Lung (tissue), 11 donors: ENCODE measurements at regions not wholly inside any gene's neighbourhood (a gene's known extent, or its start where the extent isn't known, plus 50 kb on each side); places are given as distances from the start of the nearest gene placed in this dataset.

Experiments
- ATAC-seq: fragments of 200-7000 bp; cut with Tn5 transposase; one replicate; pipeline ENCODE4 v1.9.1; 2020; ENCODE audit warnings: moderate number of reproducible peaks; ENCODE audit not compliant: insufficient read depth, low FRiP score
- DNase-seq, 3 donors: peaks; one replicate each; pipeline ENCODE4 v3.0.0-alpha.2; 2013 to 2017
- H3K27ac ChIP-seq, 2 donors: one replicate each; pipeline ENCODE4 v1.5.1; 2013; ENCODE audit warnings: mild to moderate bottlenecking in 2 of 2, moderate library complexity in 2 of 2, control low read depth in 1 of 2, inconsistent platforms in 1 of 2, low read depth in 1 of 2, low read length in 1 of 2
- H3K27me3 ChIP-seq, 3 donors: one replicate each; pipeline ENCODE4 v1.5.1; 2013; ENCODE audit warnings: low read length in 2 of 3; ENCODE audit not compliant: control insufficient read depth in 3 of 3, insufficient read depth in 3 of 3
- H3K36me3 ChIP-seq, 4 donors: one replicate each; pipeline ENCODE4 v1.5.1; 2013; ENCODE audit warnings: low read length in 4 of 4, mild to moderate bottlenecking in 1 of 4, moderate library complexity in 1 of 4; ENCODE audit not compliant: control insufficient read depth in 4 of 4, insufficient read depth in 4 of 4
- H3K4me1 ChIP-seq, 5 donors: one replicate each; pipeline ENCODE4 v1.5.1; 2013; ENCODE audit warnings: low read length in 5 of 5, mild to moderate bottlenecking in 2 of 5, moderate library complexity in 1 of 5; ENCODE audit not compliant: control insufficient read depth in 5 of 5, insufficient read depth in 5 of 5
- H3K4me3 ChIP-seq: one replicate; pipeline ENCODE4 v1.5.1; 2013; ENCODE audit warnings: mild to moderate bottlenecking, control low read depth, moderate library complexity
- H3K9ac ChIP-seq, 2 donors: one replicate each; pipeline ENCODE4 v1.5.1; 2013; ENCODE audit warnings: low read length in 2 of 2, control low read depth in 1 of 2; ENCODE audit not compliant: insufficient read depth in 1 of 2
- H3K9me3 ChIP-seq, 4 donors: one replicate each; pipeline ENCODE4 v1.5.1; 2013; ENCODE audit warnings: low read length in 3 of 4, mild to moderate bottlenecking in 1 of 4, moderate library complexity in 1 of 4; ENCODE audit not compliant: control insufficient read depth in 4 of 4, insufficient read depth in 3 of 4
- WGBS, 2 donors: extraction: QIAGEN DNeasy Blood & Tissue Kit; methylation state at CpG; one replicate each; pipeline ENCODE4 v1.1.7; 2013; 5-methylcytosine and 5-hydroxymethylcytosine counted together
- TF ChIP-seq, protein P1 (sequence below): IDR thresholded peaks from 2 replicates; pipeline ENCODE4 v1.5.1; 2012; ENCODE audit warnings: mild to moderate bottlenecking; ENCODE audit errors: control extremely low read depth, extremely low read depth
- donor health status: control.
- donor health status: control.
- donor health status: Bipolar disorder and iron deficiency.
- donor health status: healthy.
- donor health status: DM: yes; HTN: yes; CAD: no.

DNA sequence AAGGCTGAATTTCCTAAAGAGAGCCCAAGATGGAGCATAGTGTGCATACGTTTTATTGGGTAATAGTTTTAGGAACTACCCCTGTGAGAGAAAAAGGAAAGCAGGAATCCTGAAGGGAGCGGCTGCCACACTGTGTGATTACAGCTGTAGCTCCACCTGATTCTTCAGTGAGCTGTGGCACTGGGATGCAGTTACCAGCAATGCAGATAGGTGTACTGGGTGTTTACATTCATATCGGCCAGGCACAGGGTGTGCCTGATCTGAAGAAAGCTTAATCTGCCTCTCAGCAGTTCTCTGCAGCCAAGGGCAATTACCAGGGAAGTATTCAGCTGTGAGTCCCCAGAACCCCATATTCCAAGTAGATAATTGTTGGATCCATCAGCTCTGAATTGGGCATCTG lies 1541.8 kb downstream of the EFNB2 start:
- no peak overlapping the region for H3K4me3 ChIP-seq
- H3K9me3 ChIP-seq, result no peaks in the 10 kb centered on the region
- no peak for ATAC-seq
- no peak overlapping the region for H3K27ac ChIP-seq
- TF ChIP-seq, protein P1, sequence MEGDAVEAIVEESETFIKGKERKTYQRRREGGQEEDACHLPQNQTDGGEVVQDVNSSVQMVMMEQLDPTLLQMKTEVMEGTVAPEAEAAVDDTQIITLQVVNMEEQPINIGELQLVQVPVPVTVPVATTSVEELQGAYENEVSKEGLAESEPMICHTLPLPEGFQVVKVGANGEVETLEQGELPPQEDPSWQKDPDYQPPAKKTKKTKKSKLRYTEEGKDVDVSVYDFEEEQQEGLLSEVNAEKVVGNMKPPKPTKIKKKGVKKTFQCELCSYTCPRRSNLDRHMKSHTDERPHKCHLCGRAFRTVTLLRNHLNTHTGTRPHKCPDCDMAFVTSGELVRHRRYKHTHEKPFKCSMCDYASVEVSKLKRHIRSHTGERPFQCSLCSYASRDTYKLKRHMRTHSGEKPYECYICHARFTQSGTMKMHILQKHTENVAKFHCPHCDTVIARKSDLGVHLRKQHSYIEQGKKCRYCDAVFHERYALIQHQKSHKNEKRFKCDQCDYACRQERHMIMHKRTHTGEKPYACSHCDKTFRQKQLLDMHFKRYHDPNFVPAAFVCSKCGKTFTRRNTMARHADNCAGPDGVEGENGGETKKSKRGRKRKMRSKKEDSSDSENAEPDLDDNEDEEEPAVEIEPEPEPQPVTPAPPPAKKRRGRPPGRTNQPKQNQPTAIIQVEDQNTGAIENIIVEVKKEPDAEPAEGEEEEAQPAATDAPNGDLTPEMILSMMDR, result no peak
- WGBS, 2 donors, result 82 to 88% methylated on average over 3 of the region's 3 CpGs
- H3K9ac ChIP-seq, result no peak overlapping the region
- peaks cover 0 to 6% (median 0%) of the 10 kb centered on the region in 5 donors for H3K4me1 ChIP-seq
- DNase-seq, result no peak
- no peaks in the 10 kb centered on the region for H3K27me3 ChIP-seq
- no peaks in the 10 kb centered on the region for H3K36me3 ChIP-seq

DNA sequence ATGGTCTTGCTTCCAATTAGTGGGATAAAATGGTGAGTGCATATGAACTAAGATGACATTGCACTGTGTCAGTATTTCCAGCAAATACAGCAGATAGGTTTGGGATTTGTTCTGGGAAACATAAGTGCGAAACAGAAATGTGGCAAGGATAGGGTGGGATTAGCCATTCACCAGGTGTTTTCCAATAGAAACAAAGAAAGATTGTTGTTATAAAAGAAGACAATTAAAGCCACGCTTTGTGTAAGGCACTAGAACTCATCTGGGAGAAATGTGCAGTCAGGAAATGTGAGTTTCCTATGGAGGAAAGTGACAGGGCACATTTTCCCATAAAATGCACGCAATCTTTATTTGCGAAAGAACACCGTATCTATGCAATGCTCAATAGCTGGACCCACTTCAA lies 1547.8 kb downstream of the EFNB2 start:
- H3K4me1 ChIP-seq, result peaks cover 0 to 10% (median 0%) of the 10 kb centered on the region in 5 donors
- no peaks in the 10 kb centered on the region for H3K9me3 ChIP-seq
- H3K27ac ChIP-seq, result no peak overlapping the region
- no peaks in the 10 kb centered on the region for H3K36me3 ChIP-seq
- TF ChIP-seq, protein P1, result no peak
- H3K9ac ChIP-seq, result no peak overlapping the region
- DNase-seq, result no peak
- no peak overlapping the region for H3K4me3 ChIP-seq
- 52 to 76% methylated on average over 5 of the region's 5 CpGs for WGBS, 2 donors
- no peak for ATAC-seq
- H3K27me3 ChIP-seq, result no peaks in the 10 kb centered on the region

DNA sequence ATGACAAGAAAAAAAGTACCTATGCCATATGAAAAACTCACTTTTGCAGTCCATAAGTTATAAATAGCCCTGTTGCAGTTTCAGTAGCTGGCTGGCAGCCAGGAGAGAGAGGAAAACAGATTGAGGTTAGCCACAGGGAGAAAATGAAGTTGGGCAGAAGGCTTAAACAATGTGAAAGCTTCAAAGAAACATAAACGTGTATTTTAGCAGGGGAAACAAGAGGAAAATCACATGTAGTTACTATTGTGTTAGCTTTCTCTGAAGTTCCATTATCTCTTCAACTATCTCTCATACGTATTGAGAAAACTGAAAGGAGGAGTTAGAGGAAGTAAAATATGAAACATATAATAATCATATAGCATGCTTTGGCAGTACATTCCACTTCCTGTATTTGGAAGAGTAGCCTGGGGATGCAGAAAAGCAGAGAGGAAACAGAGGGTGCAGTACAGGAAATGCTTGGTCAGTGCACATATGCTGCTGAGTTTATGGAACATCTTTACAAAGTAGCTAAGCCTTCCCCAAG lies 1551.1 kb downstream of the EFNB2 start:
- no peak overlapping the region for H3K4me3 ChIP-seq
- no peak for ATAC-seq
- no peak overlapping the region for H3K27ac ChIP-seq
- H3K9ac ChIP-seq, result no peak overlapping the region
- TF ChIP-seq, protein P1, result no peak
- H3K4me1 ChIP-seq, result peaks cover 0 to 10% (median 0%) of the 10 kb centered on the region in 5 donors
- 2 to 16% methylated on average over 2 of the region's 2 CpGs for WGBS, 2 donors
- no peaks in the 10 kb centered on the region for H3K9me3 ChIP-seq
- H3K27me3 ChIP-seq, result no peaks in the 10 kb centered on the region
- peak; percentile 68 to 86 (median 86) for DNase-seq
- H3K36me3 ChIP-seq, result no peaks in the 10 kb centered on the region

DNA sequence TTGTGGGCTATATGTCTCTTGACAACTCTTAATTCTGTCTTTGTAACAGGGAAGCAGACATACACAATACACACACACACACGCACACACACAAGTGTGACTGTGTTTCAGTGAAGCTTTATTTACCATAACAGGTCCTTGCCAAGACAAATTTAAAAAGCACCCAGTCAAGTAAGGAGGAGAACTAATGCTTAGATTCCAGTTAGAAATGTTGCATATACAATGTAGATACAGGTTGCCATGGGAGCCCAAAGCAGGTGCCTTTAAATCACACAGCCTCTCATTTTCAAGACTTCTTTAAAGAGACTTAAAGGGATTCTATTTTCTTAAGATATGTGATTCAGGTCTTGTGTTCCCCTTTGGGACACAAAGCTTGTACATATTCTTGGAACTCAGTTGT lies 1551.9 kb downstream of the EFNB2 start:
- Histone ChIP-seq H3K9ac (no peak overlapping the region), H3K36me3 (no peaks in the 10 kb centered on the region), H3K4me1 (peaks cover 0 to 10% (median 0%) of the 10 kb centered on the region in 5 donors), H3K9me3 (no peaks in the 10 kb centered on the region), H3K27me3 (no peaks in the 10 kb centered on the region), H3K4me3 (no peak overlapping the region), H3K27ac (no peak overlapping the region)
- no peak for ATAC-seq
- TF ChIP-seq, protein P1, result no peak
- 90% methylated on average over 1 of the region's 1 CpG for WGBS, 2 donors
- DNase-seq, result peak in 1 of 3 donors; percentile 7
